HG03108 (cell line): ENCODE measurements at regions not wholly inside any gene's neighbourhood (a gene's known extent, or its start where the extent isn't known, plus 50 kb on each side); places are given as distances from the start of the nearest gene placed in this dataset.

Source experiments
- ATAC-seq: cut with Tn5 transposase; IDR thresholded peaks from one replicate; pipeline ENCODE4 v1.9.1; 2021; ENCODE audit warnings: moderate library complexity; ENCODE audit not compliant: unreplicated experiment

DNA sequence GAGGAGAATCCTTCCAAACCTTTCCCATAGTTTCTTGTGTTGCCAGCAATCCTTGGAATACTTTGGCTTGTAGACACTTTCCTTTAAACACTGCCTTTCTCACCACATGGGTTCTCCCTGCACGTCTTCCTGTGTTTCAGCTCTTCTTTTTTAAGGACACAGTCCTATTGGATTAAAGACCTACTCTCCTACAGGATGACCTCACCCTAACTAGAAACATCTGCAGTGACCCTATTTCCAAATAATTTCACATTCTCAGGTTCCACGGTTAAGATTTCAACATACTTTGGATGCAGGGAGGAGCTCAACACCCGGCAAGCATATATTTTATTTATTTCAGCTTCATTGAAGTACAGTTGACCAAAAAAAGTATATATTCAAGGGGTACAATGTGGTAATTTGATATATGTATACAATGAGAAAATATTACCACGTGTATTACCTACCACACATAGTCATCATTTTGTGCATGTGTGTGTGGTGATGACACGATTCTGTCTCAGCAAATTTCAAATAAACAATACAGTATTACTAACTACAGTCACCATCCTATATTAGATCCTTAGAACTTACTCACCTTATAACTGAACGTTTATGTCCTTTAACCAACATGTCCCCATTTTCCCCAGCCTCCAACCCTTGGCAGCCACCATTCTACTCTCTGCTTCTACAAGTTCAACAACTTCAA lies 745.0 kb downstream of the CBLN2 start:
- no peak for ATAC-seq

DNA sequence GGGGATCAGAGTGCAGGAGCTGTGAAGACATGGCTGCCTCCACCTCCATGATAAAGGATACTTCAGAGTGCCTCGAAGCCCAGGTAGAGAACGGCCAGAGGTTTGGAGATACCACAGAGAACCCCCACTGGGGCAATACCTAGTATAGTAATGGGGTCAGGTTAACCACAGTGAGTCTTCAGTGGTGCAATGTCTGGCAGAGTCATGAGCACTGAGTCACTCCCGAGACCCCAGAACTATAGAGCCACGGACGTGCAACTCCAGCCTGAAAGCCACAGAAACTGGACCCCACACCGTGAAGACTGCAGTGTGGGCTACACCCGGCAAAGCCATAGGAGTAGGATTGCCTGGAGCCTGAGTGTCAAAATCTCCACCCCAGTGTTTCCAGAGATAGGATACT lies 746.6 kb downstream of the CBLN2 start:
- ATAC-seq, result no peak

DNA sequence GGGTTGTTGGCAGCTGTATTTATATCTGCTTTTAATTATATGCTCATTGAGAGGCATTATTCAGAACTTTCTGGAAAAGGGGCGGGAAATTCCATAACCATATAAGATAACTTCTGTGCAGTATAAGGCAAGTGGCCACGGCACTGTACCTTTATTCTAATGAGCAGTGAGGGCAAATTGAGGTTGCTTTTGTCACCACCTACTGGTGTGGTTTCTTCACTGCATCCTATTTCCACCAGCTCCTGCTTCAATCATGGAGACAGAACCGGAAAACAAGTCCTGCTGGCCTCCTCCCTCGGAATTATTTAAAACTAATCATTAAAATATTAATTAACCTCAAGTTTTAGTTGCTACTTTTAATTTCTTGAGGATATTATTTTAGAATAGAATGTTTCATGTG lies 759.4 kb downstream of the CBLN2 start:
- ATAC-seq, result no peak

DNA sequence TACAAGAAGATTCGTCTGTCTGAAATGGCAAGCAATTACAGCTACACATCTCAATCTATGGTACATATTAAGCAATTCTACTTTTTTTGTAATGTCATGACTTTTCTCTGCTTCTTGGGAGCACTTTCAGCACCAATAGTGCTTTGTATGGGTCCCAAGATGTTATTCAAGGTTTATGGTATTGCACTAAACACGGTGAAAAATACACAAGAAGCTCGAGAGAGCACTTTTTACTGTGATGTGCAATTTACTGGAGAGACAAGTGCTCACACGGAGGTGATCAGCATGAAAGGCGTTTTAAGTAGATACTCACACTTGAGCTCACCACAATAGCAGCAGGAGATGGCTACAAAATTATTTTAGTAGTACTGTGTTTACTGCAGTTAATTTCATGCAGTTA lies 783.6 kb downstream of the CBLN2 start:
- ATAC-seq, result no peak

DNA sequence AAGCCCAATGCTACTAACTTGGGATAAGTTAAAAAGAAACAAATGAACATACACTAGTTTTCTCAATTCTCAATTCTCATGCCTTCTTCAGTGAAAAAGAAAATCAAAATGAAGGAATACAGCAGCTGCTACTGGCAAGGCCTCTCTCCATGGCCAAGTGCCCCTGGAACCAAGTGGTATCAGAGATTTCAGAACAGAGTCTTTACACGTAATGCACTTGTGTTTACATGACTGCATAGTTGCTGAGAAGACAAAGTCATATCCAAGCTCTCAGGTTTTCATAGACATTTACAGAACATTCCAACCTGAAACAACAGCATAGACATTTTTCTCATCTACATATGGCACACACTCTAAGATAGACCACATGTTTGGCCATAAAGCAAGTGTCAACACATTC lies 789.9 kb downstream of the CBLN2 start:
- no peak for ATAC-seq

DNA sequence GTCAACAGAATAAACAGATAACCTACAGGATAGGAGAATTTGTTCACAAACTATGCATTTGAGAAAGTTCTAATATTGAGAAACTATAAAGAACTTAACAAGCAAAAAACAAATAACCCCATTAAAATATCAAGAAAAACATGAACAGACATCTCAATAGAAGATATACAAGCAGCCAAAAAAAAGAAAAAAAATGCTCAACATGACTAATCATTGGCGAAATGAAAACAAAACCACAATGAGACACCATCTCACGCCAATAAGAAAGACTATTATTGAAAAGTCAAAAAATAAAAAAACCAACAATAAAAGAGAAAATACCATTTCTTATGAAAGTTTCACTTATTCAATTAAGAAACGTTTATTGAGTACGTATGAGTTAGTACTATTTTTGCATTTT lies 800.5 kb downstream of the CBLN2 start:
- ATAC-seq, result no peak

DNA sequence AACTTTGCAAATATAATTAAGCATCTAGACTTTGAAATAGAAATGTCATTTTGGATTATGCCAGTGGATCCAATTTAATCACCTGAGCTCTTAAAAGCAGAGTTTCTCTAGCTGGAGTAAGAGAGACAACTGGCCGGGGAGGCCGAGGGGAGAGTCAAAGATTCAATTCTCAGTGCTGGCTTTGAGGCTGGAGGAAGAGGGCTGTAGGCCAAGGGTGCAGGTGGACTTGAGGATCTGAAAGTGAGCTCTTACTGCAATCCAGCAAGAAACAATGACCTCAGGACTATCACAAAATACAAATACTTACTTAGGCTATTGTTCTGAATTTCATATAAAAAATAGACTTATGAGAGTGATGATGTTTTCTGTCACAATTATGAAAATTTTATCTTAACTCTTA lies 814.5 kb downstream of the CBLN2 start:
- ATAC-seq, result no peak

DNA sequence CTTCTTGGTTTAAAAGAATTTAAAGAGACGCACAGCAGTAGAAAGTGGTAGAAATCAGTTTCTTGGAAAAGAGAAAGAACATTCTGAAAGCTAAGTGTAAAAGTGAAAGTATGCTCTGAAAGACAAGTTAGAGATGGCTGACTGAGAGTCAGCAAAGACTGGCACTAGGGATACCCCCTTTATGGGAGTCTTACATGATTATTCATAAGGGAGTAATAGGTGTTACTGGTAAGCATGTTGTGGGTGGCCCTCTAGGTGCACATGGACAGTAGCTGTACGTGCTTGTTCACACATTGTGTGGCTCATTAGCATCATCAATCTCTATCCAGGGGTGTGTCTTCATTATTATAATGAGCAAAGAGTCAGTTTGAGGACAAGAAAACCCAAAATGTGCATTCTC lies 816.2 kb downstream of the CBLN2 start:
- no peak for ATAC-seq

DNA sequence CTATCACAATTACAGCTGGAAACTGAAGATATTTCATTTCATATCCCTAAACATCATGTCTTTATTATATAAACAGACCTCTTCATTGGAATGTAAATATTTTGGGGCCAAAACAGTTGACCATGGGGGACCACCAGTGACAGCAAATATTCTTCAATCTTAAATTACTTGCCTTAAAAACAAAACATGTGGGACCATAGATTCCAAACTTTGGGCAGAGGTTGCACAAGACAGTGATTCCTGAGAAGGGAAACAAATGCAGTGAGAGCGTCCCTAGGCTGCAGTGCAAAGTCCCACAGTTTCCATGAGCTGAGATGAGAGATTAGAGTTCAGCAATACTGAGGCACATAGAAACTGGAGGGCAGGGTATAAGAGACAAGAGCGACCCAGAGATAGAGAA lies 818.9 kb downstream of the CBLN2 start:
- ATAC-seq, result no peak

DNA sequence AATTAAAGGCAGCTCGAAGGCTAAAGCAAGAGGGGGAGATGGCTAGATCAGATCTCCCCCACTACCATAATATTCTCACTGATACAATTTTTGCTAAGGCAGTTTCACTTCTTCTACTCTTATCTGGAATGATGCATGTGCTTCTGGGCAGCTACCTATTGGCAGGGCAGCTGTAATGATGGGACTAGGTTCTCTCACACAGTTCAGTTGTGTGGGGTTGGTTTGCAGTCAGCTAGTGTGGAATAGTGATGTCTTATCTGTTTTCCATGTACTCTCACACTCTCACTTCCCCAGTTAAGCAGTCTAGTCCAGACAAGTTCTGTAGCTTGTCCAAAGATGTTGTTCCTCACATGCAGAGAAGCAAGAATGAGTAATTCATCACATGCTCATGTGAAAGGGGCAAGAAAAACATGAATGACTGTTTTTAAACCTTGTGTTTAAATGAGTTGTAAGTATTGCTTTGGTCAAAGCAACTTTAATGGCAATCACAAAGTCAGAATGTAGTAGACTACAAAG lies 836.1 kb downstream of the CBLN2 start:
- ATAC-seq, result no peak

DNA sequence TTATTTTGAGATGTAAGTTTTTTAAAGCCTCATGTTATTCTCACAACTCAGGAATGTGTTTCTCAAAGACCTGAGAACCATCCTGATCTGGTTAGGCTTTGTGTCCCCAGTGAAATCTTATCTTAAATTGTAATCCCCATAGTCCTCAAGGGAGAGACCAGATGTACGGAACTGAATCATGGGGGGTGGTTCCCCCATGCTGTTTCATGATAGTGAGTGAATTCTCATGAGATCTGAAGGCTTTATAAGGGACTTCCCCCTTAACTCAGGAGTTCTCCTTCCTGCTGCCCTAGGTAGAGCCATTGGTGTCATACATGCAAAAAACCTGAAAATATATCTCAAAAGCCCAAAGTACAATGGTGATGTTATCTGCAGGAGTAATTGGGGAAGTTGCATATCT lies 836.7 kb downstream of the CBLN2 start:
- no peak for ATAC-seq

DNA sequence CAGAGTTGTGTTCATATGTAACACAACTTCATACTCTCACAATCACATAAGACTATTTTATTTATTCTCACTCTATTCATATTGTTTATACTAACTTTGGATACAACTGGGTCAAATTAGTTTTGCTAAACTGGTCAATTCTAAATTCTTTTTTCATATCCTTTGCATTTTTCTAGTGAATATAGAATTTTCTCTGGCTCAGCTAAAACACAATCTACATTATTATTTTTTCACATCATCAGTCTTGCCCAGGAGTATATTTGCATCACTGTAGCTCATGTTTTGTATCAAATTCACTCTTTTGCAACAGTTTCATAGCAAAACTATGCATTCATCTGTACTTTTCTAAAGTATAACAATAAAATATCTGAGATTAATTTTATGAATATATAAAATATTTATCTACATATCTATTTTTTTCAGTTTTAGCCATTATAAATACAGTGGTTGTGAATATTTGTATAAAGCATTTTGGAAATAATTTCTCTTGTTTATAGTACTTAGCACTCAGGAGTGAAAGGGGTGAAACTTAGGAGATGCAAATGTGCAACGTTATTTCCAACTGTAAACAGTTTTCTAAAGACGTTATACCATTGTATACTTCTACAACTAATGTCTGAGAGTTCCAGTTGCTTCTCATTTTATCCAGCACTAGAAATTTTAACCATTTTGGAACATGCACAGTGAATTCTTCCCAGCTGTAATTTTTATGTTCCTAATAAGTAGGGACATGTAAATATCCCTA lies 854.6 kb downstream of the CBLN2 start:
- no peak for ATAC-seq

DNA sequence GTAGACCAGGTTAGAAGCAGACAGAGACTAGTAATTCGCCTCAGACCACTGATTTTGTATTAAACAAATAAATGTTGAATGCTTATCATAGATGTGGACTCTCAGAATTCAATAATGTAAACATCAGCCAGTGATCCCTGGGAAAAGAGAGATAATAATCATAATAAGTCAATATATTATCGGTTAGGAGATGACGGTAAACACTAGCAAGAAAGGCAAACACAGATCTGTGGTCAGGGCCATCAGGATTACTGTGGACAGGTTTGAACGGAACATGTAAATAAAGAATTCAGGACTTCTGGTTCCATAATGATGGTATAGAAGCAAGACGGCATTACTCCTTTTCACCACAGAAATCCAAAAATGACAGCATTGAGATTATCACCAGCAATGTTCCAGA lies 861.6 kb downstream of the CBLN2 start:
- ATAC-seq, result no peak

DNA sequence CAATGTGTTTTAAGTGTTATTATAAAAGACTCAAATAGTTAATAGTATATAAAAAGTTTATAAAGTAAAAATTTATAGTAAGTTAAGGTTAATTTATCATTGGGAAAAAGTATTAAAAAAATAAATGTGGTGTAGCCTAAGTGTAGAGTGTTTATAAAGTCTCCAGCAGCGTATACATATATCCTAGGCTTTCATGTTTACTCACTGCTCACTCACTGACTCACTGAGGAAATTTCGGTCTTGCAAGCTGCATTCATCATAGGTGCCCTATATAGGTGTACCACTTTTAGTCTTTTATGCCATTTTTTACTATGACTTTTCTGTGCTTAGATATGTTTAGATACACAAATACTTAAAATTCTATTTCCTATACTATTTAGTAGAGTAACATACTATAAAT lies 866.0 kb downstream of the CBLN2 start:
- ATAC-seq, result no peak

DNA sequence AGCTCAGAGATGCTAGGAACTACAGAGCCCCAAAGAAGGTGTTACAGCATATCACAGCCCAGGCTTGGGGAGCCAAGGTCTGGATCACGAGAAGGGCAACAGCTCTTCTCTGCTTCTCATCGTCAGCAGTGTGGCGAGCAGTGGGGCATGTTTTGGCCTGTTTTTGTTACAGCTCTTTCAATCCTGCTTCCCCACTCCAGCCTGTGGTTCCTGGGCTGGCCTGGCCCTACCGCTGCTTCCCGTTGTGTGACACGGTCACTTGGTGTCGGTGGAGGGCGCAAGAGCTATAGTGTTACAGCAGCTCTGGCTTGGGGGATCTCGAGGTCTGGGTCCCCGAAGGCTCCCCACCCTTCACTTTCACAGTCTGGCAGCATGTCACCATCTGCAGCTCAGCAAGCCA lies 870.2 kb downstream of the CBLN2 start:
- no peak for ATAC-seq

DNA sequence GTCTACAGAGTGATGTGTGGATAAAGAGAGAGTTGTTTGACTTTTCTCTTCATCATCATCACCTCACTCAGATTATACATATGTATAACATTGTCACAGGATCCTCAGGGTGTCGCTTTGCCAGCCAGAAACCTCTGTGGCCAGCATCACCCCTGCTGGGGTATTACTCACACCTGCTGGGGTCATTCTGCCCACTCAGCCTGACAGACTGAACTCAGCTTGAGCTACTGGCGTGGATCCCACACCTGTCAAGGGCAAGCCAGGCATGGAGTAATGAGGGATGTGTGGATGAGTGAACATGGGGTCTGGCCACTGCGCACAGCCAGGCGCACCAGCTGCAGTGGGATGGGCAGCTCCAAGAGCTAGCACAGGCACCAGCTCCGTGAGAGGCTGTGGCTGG lies 870.6 kb downstream of the CBLN2 start:
- no peak for ATAC-seq

DNA sequence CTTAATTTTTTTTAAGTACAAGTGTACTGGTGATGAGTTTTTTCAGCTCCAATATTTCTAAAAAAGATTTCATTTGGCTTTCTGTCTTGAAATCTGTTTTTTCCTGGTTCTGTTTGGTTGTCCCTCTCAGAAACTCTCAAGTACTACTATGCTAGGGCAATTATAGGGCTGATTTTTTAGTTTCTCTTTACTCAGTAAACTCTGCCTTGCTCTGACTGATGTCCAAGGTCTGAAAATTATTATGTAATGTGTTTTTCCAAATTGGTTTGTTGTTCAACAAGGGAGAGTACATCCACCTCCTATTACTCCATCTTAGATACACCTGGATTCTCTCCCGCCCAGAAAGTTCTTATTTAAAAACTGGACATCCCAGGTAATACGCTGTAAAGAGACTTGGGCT lies 877.7 kb downstream of the CBLN2 start:
- no peak for ATAC-seq

DNA sequence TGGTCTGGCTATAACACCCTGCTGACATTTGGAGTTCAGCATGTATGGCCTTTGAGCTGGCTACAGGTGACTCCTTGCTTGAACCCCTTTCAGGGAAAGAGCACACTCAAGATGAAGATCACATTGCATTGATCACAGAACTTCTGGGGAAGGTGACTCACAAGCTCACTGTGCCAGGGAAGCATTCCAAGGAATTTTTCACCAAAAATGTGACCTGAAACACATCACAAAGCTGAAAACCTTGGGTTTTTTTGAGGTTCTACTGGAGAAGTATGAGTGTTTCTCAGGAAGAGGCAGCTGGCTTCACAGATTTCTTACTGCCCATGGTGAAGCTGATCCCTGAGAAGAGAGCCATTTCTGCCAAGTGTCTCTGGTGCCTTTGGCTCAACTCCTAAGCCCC lies 879.0 kb downstream of the CBLN2 start:
- no peak for ATAC-seq

DNA sequence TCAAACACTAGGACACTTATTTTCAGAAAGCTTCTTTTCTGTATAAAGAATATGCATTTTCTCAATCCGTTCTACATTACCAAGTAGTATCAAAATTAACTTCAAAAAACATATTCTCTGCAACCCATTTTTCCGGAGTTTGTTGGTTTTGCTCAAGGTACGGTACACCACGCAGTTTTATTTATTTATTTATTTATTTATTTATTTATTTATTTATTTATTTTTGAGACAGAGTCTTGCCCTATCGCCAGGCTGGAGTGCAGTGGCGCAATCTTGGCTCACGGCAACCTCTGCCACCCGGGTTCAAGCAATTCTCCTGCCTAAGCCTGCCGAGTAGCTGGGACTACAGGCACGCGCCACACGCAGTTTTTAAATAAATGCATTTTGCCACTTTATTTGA lies 900.3 kb downstream of the CBLN2 start:
- no peak for ATAC-seq

DNA sequence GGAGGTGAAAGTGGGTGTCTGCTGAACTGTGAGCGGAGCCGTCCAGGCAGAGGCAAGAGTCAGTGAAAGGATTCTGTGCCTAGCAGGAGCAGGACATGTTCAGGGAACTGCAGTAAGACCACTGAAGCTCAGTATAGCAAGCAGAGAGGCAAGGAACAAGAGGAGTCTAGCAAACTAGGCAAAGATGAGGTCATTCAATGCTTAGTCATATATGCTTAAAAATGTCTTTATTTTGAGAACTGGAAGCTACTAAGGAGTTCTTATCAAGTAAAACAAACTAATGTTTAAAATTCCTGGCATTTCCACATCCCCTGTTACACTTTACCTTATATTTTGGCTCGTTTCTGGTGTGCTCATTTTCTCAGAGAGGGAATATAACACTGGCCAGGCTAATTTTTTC lies 913.4 kb downstream of the CBLN2 start:
- no peak for ATAC-seq

DNA sequence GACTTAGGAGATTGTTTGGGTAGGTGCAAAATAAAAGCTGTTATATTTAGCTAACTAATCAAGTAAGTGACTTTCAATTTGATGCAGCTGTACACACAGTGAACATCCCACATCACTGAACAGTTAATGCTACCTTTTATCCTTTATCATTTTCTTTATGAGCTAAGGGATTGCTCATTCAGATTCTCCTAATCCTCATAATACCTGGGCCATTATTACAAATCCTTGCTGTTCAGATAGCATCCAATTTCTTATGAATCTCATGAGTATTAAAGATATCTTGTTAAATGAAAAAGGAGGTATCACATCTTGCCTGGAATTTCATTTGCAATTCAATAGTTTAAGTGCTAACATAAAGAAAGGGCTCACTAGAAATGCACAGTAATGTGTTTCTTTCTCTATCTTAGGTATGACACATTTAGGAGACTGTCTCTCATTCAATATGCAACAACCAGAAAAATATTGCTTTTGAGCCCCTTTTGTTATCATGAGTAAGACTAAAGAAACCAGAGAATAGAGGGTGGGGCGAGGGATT lies 918.5 kb downstream of the CBLN2 start:
- ATAC-seq, result no peak

DNA sequence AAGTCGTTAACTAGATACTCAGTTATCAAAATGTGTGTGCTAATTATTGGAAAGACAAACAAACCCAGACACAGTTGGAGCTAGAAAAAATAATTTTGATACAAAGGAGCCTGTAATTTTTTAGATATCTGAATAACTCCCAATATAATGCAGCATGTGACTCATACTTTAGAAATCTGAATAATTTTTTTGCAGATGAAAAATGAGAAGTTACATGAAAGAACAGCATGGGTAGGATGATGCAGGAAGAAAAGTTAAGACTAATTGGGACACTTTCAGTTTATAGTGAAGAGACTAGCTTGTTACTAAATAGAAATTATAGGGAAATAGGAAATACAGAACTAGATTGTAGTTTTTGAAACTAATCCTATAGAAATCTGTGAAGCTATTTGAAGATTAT lies 945.8 kb downstream of the CBLN2 start:
- no peak for ATAC-seq
